ENCODE measurements at regions not wholly inside any gene's neighbourhood (a gene's known extent, or its start where the extent isn't known, plus 50 kb on each side); places are given as distances from the start of the nearest gene placed in this dataset.
"Not testable (repeated sequence)": the region's sequence is repeated elsewhere in the genome, so short reads cannot be mapped to it uniquely, and the experiment has no call there.

GRCh38 chr6:78260427-78260826, 606.9 kb upstream of the IRAK1BP1 start:
- H3K9me2 ChIP-seq (ENCODE audit: insufficient read depth); H3K4me1 ChIP-seq (ENCODE audit: insufficient read depth); H3K4me1 Mint-ChIP-seq; H3K27ac Mint-ChIP-seq; H3K36me3 Mint-ChIP-seq (ENCODE audit: low read depth); H3K27me3 Mint-ChIP-seq (ENCODE audit: insufficient read depth, low read depth, poor library complexity); H4K20me1 ChIP-seq (replicated peaks; ENCODE audit: insufficient read depth); H3K4me3 ChIP-seq; H3K27me3 ChIP-seq (ENCODE audit: insufficient read depth); H3K4me3 Mint-ChIP-seq; H3F3A ChIP-seq (replicated peaks; ENCODE audit: low read depth); H3K27ac ChIP-seq (ENCODE audit: low read depth); ATAC-seq; H3K79me2 ChIP-seq (replicated peaks; ENCODE audit: insufficient read depth); DNase-seq (ENCODE audit: low spot score); H3K4me2 ChIP-seq; H3K36me3 ChIP-seq (ENCODE audit: insufficient read depth); H2AFZ ChIP-seq: not testable (repeated sequence)
- peaks cover 12% of the 10 kb centered on the region for H3K9me3 Mint-ChIP-seq

GRCh38 chr6:78268591-78269452, 598.5 kb upstream of the IRAK1BP1 start:
- H3K4me3 Mint-ChIP-seq: no peak overlapping the region
- no peak overlapping the region for H3K27ac ChIP-seq (ENCODE audit: low read depth)
- H3F3A ChIP-seq (replicated peaks; ENCODE audit: low read depth): no peaks in the 10 kb centered on the region
- DNase-seq (ENCODE audit: low spot score) (no peak), ATAC-seq (no peak)
- H3K79me2 ChIP-seq (replicated peaks; ENCODE audit: insufficient read depth): no peaks in the 10 kb centered on the region
- H3K9me3 Mint-ChIP-seq: no peaks in the 10 kb centered on the region
- H2AFZ ChIP-seq: no peak overlapping the region
- no peaks in the 10 kb centered on the region for H3K4me1 ChIP-seq (ENCODE audit: insufficient read depth)
- no peaks in the 10 kb centered on the region for H3K27me3 Mint-ChIP-seq (ENCODE audit: insufficient read depth, low read depth, poor library complexity)
- no peak for TF ChIP-seq NANOG (IDR thresholded peaks at IDR 0.05; ENCODE audit: borderline replicate concordance)
- H3K4me1 Mint-ChIP-seq: peaks cover 4% of the 10 kb centered on the region; the same call in 2 of the 3 replicates
- no peaks in the 10 kb centered on the region for H3K36me3 Mint-ChIP-seq (ENCODE audit: low read depth)
- H3K27me3 ChIP-seq (ENCODE audit: insufficient read depth): no peaks in the 10 kb centered on the region
- no peak overlapping the region for H3K27ac Mint-ChIP-seq
- H3K9me2 ChIP-seq (ENCODE audit: insufficient read depth): no peaks in the 10 kb centered on the region
- H4K20me1 ChIP-seq (replicated peaks; ENCODE audit: insufficient read depth): no peaks in the 10 kb centered on the region
- no peaks in the 10 kb centered on the region for H3K36me3 ChIP-seq (ENCODE audit: insufficient read depth)
- no peak overlapping the region for H3K4me2 ChIP-seq
- H3K4me3 ChIP-seq: no peak overlapping the region

GRCh38 chr6:78300885-78301284, 566.5 kb upstream of the IRAK1BP1 start:
- DNase-seq (ENCODE audit: low spot score) (no peak), ATAC-seq (no peak)
- H3K4me3 Mint-ChIP-seq: no peak overlapping the region
- Histone ChIP-seq H2AFZ (no peak overlapping the region), H3K27me3 (ENCODE audit: insufficient read depth) (no peaks in the 10 kb centered on the region), H3K4me3 (no peak overlapping the region), H3K9me2 (ENCODE audit: insufficient read depth) (no peaks in the 10 kb centered on the region), H4K20me1 (replicated peaks; ENCODE audit: insufficient read depth) (no peaks in the 10 kb centered on the region), H3K79me2 (replicated peaks; ENCODE audit: insufficient read depth) (no peaks in the 10 kb centered on the region), H3K27ac (ENCODE audit: low read depth) (no peak overlapping the region), H3K4me1 (ENCODE audit: insufficient read depth) (no peaks in the 10 kb centered on the region), H3F3A (replicated peaks; ENCODE audit: low read depth) (no peaks in the 10 kb centered on the region), H3K36me3 (ENCODE audit: insufficient read depth) (no peaks in the 10 kb centered on the region), H3K4me2 (no peak overlapping the region)
- no peaks in the 10 kb centered on the region for H3K9me3 Mint-ChIP-seq
- H3K36me3 Mint-ChIP-seq (ENCODE audit: low read depth): no peaks in the 10 kb centered on the region
- H3K27me3 Mint-ChIP-seq (ENCODE audit: insufficient read depth, low read depth, poor library complexity): no peaks in the 10 kb centered on the region
- no peaks in the 10 kb centered on the region for H3K4me1 Mint-ChIP-seq
- no peak overlapping the region for H3K27ac Mint-ChIP-seq
- TF ChIP-seq ZNF462 (CRISPR knock-in tag; IDR thresholded peaks at IDR 0.05): no peak
- no peak for TF ChIP-seq JUNB (IDR thresholded peaks at IDR 0.05; ENCODE audit: unreplicated experiment)
- TF ChIP-seq CTCF (conservative IDR thresholded peaks at IDR 0.05; ENCODE audit: low read depth in 2 of 2): no peak
- TF ChIP-seq CREB1 (CRISPR knock-in tag; IDR thresholded peaks at IDR 0.05; ENCODE audit: low read depth): no peak
- no peak for TF ChIP-seq EZH2 (IDR thresholded peaks at IDR 0.05; ENCODE audit: low read depth, unreplicated experiment)
- no peak for TF ChIP-seq ZNF114 (CRISPR knock-in tag; IDR thresholded peaks at IDR 0.05)

Measured in GM23338 (cell line).